Lung (tissue), 11 donors: ENCODE measurements at regions not wholly inside any gene's neighbourhood (a gene's known extent, or its start where the extent isn't known, plus 50 kb on each side); places are given as distances from the start of the nearest gene placed in this dataset.

Source experiments
- ATAC-seq: fragments of 200-7000 bp; cut with Tn5 transposase; one replicate; pipeline ENCODE4 v1.9.1; 2020; ENCODE audit warnings: moderate number of reproducible peaks; ENCODE audit not compliant: insufficient read depth, low FRiP score
- DNase-seq, 3 donors: peaks; one replicate each; pipeline ENCODE4 v3.0.0-alpha.2; 2013 to 2017
- H3K27ac ChIP-seq, 2 donors: one replicate each; pipeline ENCODE4 v1.5.1; 2013; ENCODE audit warnings: mild to moderate bottlenecking in 2 of 2, moderate library complexity in 2 of 2, control low read depth in 1 of 2, inconsistent platforms in 1 of 2, low read depth in 1 of 2, low read length in 1 of 2
- H3K27me3 ChIP-seq, 3 donors: one replicate each; pipeline ENCODE4 v1.5.1; 2013; ENCODE audit warnings: low read length in 2 of 3; ENCODE audit not compliant: control insufficient read depth in 3 of 3, insufficient read depth in 3 of 3
- H3K36me3 ChIP-seq, 4 donors: one replicate each; pipeline ENCODE4 v1.5.1; 2013; ENCODE audit warnings: low read length in 4 of 4, mild to moderate bottlenecking in 1 of 4, moderate library complexity in 1 of 4; ENCODE audit not compliant: control insufficient read depth in 4 of 4, insufficient read depth in 4 of 4
- H3K4me1 ChIP-seq, 5 donors: one replicate each; pipeline ENCODE4 v1.5.1; 2013; ENCODE audit warnings: low read length in 5 of 5, mild to moderate bottlenecking in 2 of 5, moderate library complexity in 1 of 5; ENCODE audit not compliant: control insufficient read depth in 5 of 5, insufficient read depth in 5 of 5
- H3K4me3 ChIP-seq: one replicate; pipeline ENCODE4 v1.5.1; 2013; ENCODE audit warnings: mild to moderate bottlenecking, control low read depth, moderate library complexity
- H3K9ac ChIP-seq, 2 donors: one replicate each; pipeline ENCODE4 v1.5.1; 2013; ENCODE audit warnings: low read length in 2 of 2, control low read depth in 1 of 2; ENCODE audit not compliant: insufficient read depth in 1 of 2
- H3K9me3 ChIP-seq, 4 donors: one replicate each; pipeline ENCODE4 v1.5.1; 2013; ENCODE audit warnings: low read length in 3 of 4, mild to moderate bottlenecking in 1 of 4, moderate library complexity in 1 of 4; ENCODE audit not compliant: control insufficient read depth in 4 of 4, insufficient read depth in 3 of 4
- WGBS, 2 donors: extraction: QIAGEN DNeasy Blood & Tissue Kit; methylation state at CpG; one replicate each; pipeline ENCODE4 v1.1.7; 2013; 5-methylcytosine and 5-hydroxymethylcytosine counted together
- TF ChIP-seq, protein P1 (sequence below): IDR thresholded peaks from 2 replicates; pipeline ENCODE4 v1.5.1; 2012; ENCODE audit warnings: mild to moderate bottlenecking; ENCODE audit errors: control extremely low read depth, extremely low read depth
- donor health status: control.
- donor health status: control.
- donor health status: Bipolar disorder and iron deficiency.
- donor health status: healthy.
- donor health status: DM: yes; HTN: yes; CAD: no.

GRCh38 chr13:80508031-80508430 is 167.1 kb upstream of the SPRY2 start:
- no peak overlapping the region for H3K27ac ChIP-seq
- H3K4me1 ChIP-seq = no peaks in the 10 kb centered on the region
- DNase-seq (no peak), ATAC-seq (no peak)
- no peaks in the 10 kb centered on the region for H3K27me3 ChIP-seq
- WGBS, 2 donors = 94 to 95% methylated on average over 1 of the region's 1 CpG
- TF ChIP-seq, protein P1, sequence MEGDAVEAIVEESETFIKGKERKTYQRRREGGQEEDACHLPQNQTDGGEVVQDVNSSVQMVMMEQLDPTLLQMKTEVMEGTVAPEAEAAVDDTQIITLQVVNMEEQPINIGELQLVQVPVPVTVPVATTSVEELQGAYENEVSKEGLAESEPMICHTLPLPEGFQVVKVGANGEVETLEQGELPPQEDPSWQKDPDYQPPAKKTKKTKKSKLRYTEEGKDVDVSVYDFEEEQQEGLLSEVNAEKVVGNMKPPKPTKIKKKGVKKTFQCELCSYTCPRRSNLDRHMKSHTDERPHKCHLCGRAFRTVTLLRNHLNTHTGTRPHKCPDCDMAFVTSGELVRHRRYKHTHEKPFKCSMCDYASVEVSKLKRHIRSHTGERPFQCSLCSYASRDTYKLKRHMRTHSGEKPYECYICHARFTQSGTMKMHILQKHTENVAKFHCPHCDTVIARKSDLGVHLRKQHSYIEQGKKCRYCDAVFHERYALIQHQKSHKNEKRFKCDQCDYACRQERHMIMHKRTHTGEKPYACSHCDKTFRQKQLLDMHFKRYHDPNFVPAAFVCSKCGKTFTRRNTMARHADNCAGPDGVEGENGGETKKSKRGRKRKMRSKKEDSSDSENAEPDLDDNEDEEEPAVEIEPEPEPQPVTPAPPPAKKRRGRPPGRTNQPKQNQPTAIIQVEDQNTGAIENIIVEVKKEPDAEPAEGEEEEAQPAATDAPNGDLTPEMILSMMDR = no peak
- no peak overlapping the region for H3K4me3 ChIP-seq
- no peak overlapping the region for H3K9ac ChIP-seq
- peaks cover 0 to 6% (median under 1%) of the 10 kb centered on the region in 4 donors for H3K9me3 ChIP-seq
- H3K36me3 ChIP-seq = no peaks in the 10 kb centered on the region

DNA sequence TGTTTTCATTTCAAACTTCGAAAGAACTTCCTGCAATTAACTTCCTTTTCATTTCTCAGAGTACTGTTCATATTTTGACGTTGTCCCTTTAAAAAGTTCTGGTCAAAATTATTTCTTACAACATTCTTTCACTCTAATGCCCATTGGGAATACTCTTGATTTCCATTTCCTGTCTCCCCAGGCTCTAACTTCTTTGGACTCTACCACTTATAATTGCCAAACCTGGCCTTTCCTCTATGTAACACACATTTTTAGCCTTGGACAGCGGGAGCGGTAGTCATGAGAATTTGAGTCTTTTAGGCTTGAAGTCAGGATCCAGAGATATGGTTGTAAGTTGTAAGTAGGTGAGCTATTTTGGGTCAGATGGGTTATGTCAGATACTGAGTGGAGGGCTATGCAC is 163.5 kb upstream of the SPRY2 start:
- ATAC-seq = no peak
- Histone ChIP-seq H3K9me3 (peaks cover 0 to 6% (median under 1%) of the 10 kb centered on the region in 4 donors), H3K4me3 (no peak overlapping the region), H3K27me3 (no peaks in the 10 kb centered on the region), H3K36me3 (no peaks in the 10 kb centered on the region), H3K27ac (peak overlapping the region in 1 of 2 donors; percentile 53), H3K4me1 (no peaks in the 10 kb centered on the region), H3K9ac (no peak overlapping the region)
- TF ChIP-seq, protein P1 = no peak
- WGBS, 2 donors = 67 to 71% methylated on average over 4 of the region's 4 CpGs
- no peak for DNase-seq

DNA sequence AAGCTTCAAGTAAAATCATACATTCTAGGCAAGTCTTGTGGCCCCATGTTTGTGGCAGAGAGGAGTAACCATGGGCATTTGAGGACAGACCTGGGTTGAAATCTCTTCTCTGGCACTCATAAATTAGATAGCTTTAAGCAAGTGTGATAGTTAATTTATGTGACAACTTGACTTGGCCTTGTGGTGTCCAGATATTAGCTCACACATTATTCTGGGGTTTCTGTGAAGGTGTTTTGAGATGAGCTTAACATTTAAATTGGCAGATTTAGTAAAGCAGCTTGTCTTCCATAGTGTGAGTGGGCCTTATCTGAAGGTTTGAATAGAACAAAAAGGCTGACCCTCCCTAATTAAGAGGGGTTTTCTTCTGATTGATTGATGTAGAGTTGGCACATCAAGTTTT is 161.4 kb upstream of the SPRY2 start:
- TF ChIP-seq, protein P1 = no peak
- no peak for DNase-seq
- no peak for ATAC-seq
- Histone ChIP-seq H3K9me3 (peaks cover 0 to 6% (median under 1%) of the 10 kb centered on the region in 4 donors), H3K27me3 (no peaks in the 10 kb centered on the region), H3K36me3 (no peaks in the 10 kb centered on the region), H3K4me1 (no peaks in the 10 kb centered on the region), H3K27ac (no peak overlapping the region), H3K9ac (no peak overlapping the region), H3K4me3 (no peak overlapping the region)

DNA sequence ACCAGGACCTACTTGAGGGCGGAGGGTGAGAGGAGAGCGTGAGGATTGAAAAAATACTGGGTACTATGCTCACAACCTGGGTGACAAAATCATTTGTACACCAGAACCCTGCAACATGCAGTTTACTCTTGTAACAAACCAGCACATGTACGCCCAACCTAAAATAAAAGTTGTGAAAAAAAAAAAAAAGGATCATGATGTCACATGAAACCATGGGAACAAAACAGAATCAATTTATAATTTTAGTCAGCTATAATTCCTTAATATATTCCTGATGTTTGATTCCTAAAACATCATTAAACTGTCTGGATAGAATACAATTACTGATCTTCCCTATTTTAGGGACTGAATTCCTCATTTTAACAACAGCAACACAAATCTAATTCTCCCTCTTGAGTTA is 160.6 kb upstream of the SPRY2 start:
- H3K4me3 ChIP-seq = no peak overlapping the region
- no peak for ATAC-seq
- 88 to 98% methylated on average over 3 of the region's 3 CpGs for WGBS, 2 donors
- H3K4me1 ChIP-seq = no peaks in the 10 kb centered on the region
- peaks cover 0 to 6% (median under 1%) of the 10 kb centered on the region in 4 donors for H3K9me3 ChIP-seq
- no peak overlapping the region for H3K27ac ChIP-seq
- no peak overlapping the region for H3K9ac ChIP-seq
- no peaks in the 10 kb centered on the region for H3K36me3 ChIP-seq
- no peak for DNase-seq
- H3K27me3 ChIP-seq = no peaks in the 10 kb centered on the region
- TF ChIP-seq, protein P1 = no peak
